Ovary (tissue), 7 donors: ENCODE measurements at regions not wholly inside any gene's neighbourhood (a gene's known extent, or its start where the extent isn't known, plus 50 kb on each side); places are given as distances from the start of the nearest gene placed in this dataset.

ENCODE experiments used
- DNase-seq, 5 donors: peaks; one replicate each; pipeline ENCODE4 v3.0.0-alpha.2; 2019 to 2020
- H3K27ac ChIP-seq, 2 donors: fragments of 200-600 bp; one replicate each; pipeline versions ENCODE4 v1.5.1 to v1.8.0; 2019 to 2022
- H3K27me3 ChIP-seq: fragments of 200-600 bp; one replicate; pipeline ENCODE4 v1.8.0; 2022
- H3K36me3 ChIP-seq: fragments of 200-600 bp; sonication (generic); one replicate; pipeline ENCODE4 v1.5.1; 2019
- H3K4me1 ChIP-seq: one replicate; pipeline ENCODE4 v1.8.1; 2013; ENCODE audit warnings: mild to moderate bottlenecking, moderate library complexity; ENCODE audit not compliant: insufficient read depth
- H3K4me3 ChIP-seq: fragments of 200-600 bp; sonication (generic); one replicate; pipeline ENCODE4 v1.5.1; 2017
- H3K9me3 ChIP-seq, 2 donors: fragments of 200-600 bp in 1 of 2; sonication (generic) in 1 of 2; one replicate each; pipeline versions ENCODE4 v1.5.1 to v1.8.1; 2013 to 2019; ENCODE audit warnings: mild to moderate bottlenecking in 1 of 2, moderate library complexity in 1 of 2
- EP300 ChIP-seq: sonication (generic); formaldehyde crosslinking; IDR thresholded peaks from one replicate; pipeline ENCODE4 v1.6.1; 2017; ENCODE audit warnings: antibody characterized with exemption
- POLR2A ChIP-seq: fragments of 450-650 bp; IDR thresholded peaks from one replicate; pipeline ENCODE4 v1.6.1; 2017; ENCODE audit warnings: antibody characterized with exemption, mild to moderate bottlenecking, moderate library complexity
- WGBS, 3 donors: extraction: QIAGEN DNeasy Blood & Tissue Kit in 1 of 3; methylation state at CpG; one replicate each; pipeline versions ENCODE4 v1.1.5 to v1.1.7; 2013 to 2017; 5-methylcytosine and 5-hydroxymethylcytosine counted together
- intact Hi-C, 4 donors: fragments of 100-400 bp; cut with DNase I; formaldehyde crosslinking; loops; one replicate each; pipeline versions ENCODE4 v1.11.0 to v1.15.1; 2022 to 2023
- TF ChIP-seq, protein P1 (sequence below), 3 donors: fragments of 450-650 bp in 2 of 3; fragments of 200-600 bp in 1 of 3; IDR thresholded peaks; one replicate each; pipeline versions ENCODE4 v1.5.1 to v1.8.0; 2016 to 2022; ENCODE audit warnings: antibody characterized with exemption in 3 of 3, mild to moderate bottlenecking in 1 of 3
- donor health status: DM: no; HTN: no; CAD: no; lungs with moderate emphysema.
- donor health status: DM: no; HTN: no; CAD: no.
- donor health status: Bipolar disorder and iron deficiency.
- donor health status: DM: no; HTN: no; CAD: no.
- donor health status: DM: yes; HTN: yes; CAD: no.

DNA sequence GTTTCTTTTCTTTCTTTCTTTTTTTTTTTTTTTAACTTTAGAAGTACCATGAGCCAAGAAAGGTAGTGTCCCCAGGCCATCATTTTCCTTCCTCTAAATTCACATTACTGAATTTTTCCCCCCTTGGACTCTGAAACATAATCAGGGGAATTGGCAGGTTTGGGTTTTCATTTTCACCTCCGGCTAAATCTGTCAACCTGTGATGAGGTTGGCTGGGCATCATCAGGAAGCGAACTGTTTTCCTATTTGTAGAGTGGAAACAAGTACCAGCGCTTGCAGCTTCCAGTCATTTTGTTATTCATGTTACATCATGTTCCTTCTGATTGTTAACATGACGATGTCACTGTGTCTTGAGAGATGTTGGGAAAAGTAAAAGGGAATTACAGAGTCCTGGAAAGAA lies 641.9 kb upstream of the RBFOX1 start:
- Histone ChIP-seq H3K4me1 (no peaks in the 10 kb centered on the region), H3K9me3 (no peaks in the 10 kb centered on the region), H3K4me3 (no peak overlapping the region), H3K27ac (no peak overlapping the region), H3K27me3 (no peaks in the 10 kb centered on the region), H3K36me3 (no peaks in the 10 kb centered on the region)
- DNase-seq = no peak
- intact Hi-C loops = no loop called here
- WGBS, 3 donors = 83 to 88% (median 84%) methylated on average over 4 of the region's 4 CpGs
- TF ChIP-seq EP300 (no peak), POLR2A (no peak)
- TF ChIP-seq, protein P1, sequence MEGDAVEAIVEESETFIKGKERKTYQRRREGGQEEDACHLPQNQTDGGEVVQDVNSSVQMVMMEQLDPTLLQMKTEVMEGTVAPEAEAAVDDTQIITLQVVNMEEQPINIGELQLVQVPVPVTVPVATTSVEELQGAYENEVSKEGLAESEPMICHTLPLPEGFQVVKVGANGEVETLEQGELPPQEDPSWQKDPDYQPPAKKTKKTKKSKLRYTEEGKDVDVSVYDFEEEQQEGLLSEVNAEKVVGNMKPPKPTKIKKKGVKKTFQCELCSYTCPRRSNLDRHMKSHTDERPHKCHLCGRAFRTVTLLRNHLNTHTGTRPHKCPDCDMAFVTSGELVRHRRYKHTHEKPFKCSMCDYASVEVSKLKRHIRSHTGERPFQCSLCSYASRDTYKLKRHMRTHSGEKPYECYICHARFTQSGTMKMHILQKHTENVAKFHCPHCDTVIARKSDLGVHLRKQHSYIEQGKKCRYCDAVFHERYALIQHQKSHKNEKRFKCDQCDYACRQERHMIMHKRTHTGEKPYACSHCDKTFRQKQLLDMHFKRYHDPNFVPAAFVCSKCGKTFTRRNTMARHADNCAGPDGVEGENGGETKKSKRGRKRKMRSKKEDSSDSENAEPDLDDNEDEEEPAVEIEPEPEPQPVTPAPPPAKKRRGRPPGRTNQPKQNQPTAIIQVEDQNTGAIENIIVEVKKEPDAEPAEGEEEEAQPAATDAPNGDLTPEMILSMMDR (IDR thresholded peaks at IDR 0.05) = no peak

DNA sequence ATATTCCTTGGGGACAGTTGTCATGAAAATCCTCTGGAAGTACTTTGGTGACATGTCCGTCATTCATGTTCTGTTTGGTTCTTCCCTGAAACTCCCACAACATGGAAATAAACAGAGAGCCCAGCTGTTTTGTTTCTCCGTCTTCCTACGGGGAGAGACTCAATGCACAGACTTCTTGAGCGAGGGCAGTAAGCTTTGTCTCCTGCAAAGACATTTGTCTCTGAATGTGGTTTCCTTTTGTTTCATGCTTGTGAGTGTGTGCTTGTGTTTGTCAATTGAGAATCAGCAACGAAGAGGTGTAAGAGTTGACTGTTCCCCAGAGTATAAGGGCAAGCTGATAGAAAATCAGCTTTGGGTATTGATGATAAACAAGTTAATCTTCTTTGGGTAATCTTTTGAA lies 643.0 kb upstream of the RBFOX1 start:
- TF ChIP-seq POLR2A (no peak), EP300 (no peak)
- TF ChIP-seq, protein P1 (IDR thresholded peaks at IDR 0.05) = no peak
- H3K9me3 ChIP-seq = no peaks in the 10 kb centered on the region
- no peak for DNase-seq
- H3K4me3 ChIP-seq = no peak overlapping the region
- no peak overlapping the region for H3K27ac ChIP-seq
- H3K4me1 ChIP-seq = no peaks in the 10 kb centered on the region
- intact Hi-C loops = no loop called here
- no peaks in the 10 kb centered on the region for H3K36me3 ChIP-seq
- H3K27me3 ChIP-seq = no peaks in the 10 kb centered on the region
- 36 to 39% (median 38%) methylated on average over 5 of the region's 5 CpGs for WGBS, 3 donors

DNA sequence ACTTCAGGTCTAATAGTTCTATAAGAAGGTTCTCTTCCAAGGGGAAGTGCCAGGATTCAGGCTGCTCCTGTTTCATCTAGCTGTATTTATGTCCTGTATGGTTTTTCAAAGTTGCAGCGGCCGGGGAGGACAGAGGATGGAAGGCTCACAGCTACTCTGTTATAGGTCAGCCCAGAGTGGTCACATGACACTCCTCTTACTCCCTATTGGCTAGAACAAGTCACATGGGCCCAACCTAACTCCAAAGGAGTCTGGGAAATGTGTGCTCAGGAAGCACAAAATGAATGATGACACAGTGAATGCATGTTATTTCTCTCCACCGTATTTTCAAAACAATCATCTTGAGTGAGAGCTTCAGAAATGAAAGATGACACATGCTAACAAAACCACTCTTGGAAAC lies 645.1 kb upstream of the RBFOX1 start:
- intact Hi-C loops = no loop called here
- Histone ChIP-seq H3K27me3 (no peaks in the 10 kb centered on the region), H3K27ac (no peak overlapping the region), H3K4me3 (no peak overlapping the region), H3K36me3 (no peaks in the 10 kb centered on the region), H3K4me1 (no peaks in the 10 kb centered on the region), H3K9me3 (no peaks in the 10 kb centered on the region)
- no peak for DNase-seq
- 83 to 94% (median 91%) methylated on average over 3 of the region's 3 CpGs for WGBS, 3 donors
- TF ChIP-seq EP300 = no peak
- no peak for TF ChIP-seq POLR2A
- TF ChIP-seq, protein P1 (IDR thresholded peaks at IDR 0.05) = no peak

DNA sequence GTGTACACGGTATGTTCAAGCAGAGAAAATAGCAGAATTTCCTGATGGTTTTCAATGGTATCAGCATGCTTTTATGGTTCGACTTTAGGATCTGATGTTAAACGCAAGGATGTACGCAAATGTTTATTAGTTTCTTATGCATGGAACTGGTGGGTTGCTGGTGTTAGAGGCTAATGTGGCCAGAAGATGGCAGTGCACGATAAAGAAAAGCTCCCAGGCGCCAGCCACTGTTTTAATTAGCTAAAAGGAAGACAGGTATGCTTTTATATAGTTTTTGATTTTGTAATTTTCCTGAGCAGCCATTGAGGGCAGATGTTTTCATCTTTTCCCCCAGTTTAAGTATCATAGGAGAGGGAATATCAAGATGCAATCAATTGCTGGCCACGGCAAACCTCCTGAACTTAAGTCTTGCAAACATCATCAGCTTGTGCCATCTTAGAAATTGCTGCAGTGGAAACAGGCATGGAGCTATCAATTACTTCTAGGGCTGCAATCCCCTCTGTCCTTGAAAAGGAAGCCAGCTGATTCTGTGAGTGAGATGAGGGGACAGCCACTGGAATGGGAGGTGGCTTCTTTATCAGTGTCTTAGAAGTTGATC lies 648.5 kb upstream of the RBFOX1 start:
- Histone ChIP-seq H3K4me1 (no peaks in the 10 kb centered on the region), H3K27me3 (no peaks in the 10 kb centered on the region), H3K27ac (no peak overlapping the region), H3K4me3 (no peak overlapping the region), H3K36me3 (no peaks in the 10 kb centered on the region), H3K9me3 (no peaks in the 10 kb centered on the region)
- WGBS, 3 donors = 11 to 12% (median 11%) methylated on average over 7 of the region's 7 CpGs
- DNase-seq = no peak
- intact Hi-C loops = no loop called here
- TF ChIP-seq EP300 (no peak), POLR2A (no peak)
- TF ChIP-seq, protein P1 (IDR thresholded peaks at IDR 0.05) = no peak
